MCF 10A (cell line): ENCODE measurements at regions not wholly inside any gene's neighbourhood (a gene's known extent, or its start where the extent isn't known, plus 50 kb on each side); places are given as distances from the start of the nearest gene placed in this dataset.

Experiments used
- BruUV-seq: library from RNA; stranded (reverse); fragments of 400-500 nt; replicated peaks from 2 replicates; lab custom pipeline; 2021; lab: Mats Ljungman, UMichigan
- CTCF ChIA-PET: fragments of 300-600 bp; sonication (Branson Sonifier 250); formaldehyde crosslinking; extraction: SDS; loops from one replicate; lab custom pipeline; 2021; ENCODE audit warnings: antibody characterized with exemption, inconsistent platforms; lab: Yijun Ruan, JAX
- POLR2A ChIA-PET: fragments of 300-600, 350-650 bp; sonication (Branson Sonifier 250); formaldehyde crosslinking; extraction: SDS; loops from one replicate; lab custom pipeline; 2020; ENCODE audit warnings: antibody characterized with exemption, inconsistent platforms; lab: Yijun Ruan, JAX
- DNase-seq: peaks from one replicate; pipeline ENCODE4 v3.0.0-alpha.2; 2018; ENCODE audit not compliant: unreplicated experiment
- H3K27ac Mint-ChIP-seq: one replicate; pipeline ENCODE4 v1.8.0; 2022; ENCODE audit warnings: mild to moderate bottlenecking, low read depth, mixed read lengths; ENCODE audit not compliant: unreplicated experiment
- H3K27me3 Mint-ChIP-seq: one replicate; pipeline ENCODE4 v1.8.0; 2022; ENCODE audit warnings: mixed read lengths; ENCODE audit not compliant: insufficient read depth, unreplicated experiment
- H3K36me3 Mint-ChIP-seq: one replicate; pipeline ENCODE4 v1.8.0; 2022; ENCODE audit warnings: mild to moderate bottlenecking, moderate library complexity, mixed read lengths; ENCODE audit not compliant: insufficient read depth, unreplicated experiment
- H3K4me1 Mint-ChIP-seq: one replicate; pipeline ENCODE4 v1.8.0; 2022; ENCODE audit warnings: mixed read lengths; ENCODE audit not compliant: insufficient read depth, unreplicated experiment
- H3K4me3 Mint-ChIP-seq: one replicate; pipeline ENCODE4 v1.8.0; 2022; ENCODE audit warnings: mild to moderate bottlenecking, moderate library complexity, mixed read lengths; ENCODE audit not compliant: unreplicated experiment
- H3K9me3 Mint-ChIP-seq: one replicate; pipeline ENCODE4 v1.8.0; 2022; ENCODE audit warnings: mixed read lengths; ENCODE audit not compliant: unreplicated experiment
- intact Hi-C: fragments of 100-400 bp; cut with micrococcal nuclease; formaldehyde crosslinking; loops from 2 replicates; pipeline ENCODE4 v1.14.1; 2022
- TF ChIP-seq, protein P1 (sequence below): fragments of 200-600 bp; IDR thresholded peaks from one replicate; pipeline ENCODE4 v1.8.0; 2022; ENCODE audit warnings: antibody characterized with exemption, mild to moderate bottlenecking; ENCODE audit not compliant: unreplicated experiment

DNA sequence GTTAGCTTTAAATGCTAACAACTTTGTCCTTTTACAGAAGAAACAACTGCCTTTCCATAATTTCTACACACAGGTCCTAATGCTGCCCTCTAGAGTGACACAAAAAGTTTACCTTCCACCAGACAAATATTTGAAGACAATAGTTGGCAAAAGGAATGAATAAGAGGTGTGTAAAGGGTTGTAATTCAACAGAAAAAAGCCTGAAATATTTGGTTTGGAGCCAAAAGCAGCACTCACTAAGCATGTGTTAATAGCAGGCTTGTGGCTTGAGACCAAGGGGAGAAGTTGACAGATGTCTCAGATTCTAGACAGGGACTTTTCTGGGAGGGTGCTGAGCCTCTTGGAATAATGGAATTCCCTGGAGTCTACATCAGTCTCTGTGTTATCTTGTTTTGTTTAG lies 156.2 kb upstream of the GALNT17 start:
- intact Hi-C loops: no loop called here
- Mint-ChIP-seq H3K27me3 (no peaks in the 10 kb centered on the region), H3K27ac (no peak overlapping the region), H3K36me3 (no peaks in the 10 kb centered on the region), H3K4me1 (no peaks in the 10 kb centered on the region), H3K4me3 (no peak overlapping the region), H3K9me3 (peaks cover 32% of the 10 kb centered on the region)
- BruUV-seq: no TSS peak
- ChIA-PET CTCF (interaction anchor here (0.9 kb wide), 1 partner anchor 1156 kb away, joined by 4 read pairs; no protein-coding TSS in a partner anchor), POLR2A (no interaction called here)
- TF ChIP-seq, protein P1, sequence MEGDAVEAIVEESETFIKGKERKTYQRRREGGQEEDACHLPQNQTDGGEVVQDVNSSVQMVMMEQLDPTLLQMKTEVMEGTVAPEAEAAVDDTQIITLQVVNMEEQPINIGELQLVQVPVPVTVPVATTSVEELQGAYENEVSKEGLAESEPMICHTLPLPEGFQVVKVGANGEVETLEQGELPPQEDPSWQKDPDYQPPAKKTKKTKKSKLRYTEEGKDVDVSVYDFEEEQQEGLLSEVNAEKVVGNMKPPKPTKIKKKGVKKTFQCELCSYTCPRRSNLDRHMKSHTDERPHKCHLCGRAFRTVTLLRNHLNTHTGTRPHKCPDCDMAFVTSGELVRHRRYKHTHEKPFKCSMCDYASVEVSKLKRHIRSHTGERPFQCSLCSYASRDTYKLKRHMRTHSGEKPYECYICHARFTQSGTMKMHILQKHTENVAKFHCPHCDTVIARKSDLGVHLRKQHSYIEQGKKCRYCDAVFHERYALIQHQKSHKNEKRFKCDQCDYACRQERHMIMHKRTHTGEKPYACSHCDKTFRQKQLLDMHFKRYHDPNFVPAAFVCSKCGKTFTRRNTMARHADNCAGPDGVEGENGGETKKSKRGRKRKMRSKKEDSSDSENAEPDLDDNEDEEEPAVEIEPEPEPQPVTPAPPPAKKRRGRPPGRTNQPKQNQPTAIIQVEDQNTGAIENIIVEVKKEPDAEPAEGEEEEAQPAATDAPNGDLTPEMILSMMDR: no peak
- DNase-seq: no peak

DNA sequence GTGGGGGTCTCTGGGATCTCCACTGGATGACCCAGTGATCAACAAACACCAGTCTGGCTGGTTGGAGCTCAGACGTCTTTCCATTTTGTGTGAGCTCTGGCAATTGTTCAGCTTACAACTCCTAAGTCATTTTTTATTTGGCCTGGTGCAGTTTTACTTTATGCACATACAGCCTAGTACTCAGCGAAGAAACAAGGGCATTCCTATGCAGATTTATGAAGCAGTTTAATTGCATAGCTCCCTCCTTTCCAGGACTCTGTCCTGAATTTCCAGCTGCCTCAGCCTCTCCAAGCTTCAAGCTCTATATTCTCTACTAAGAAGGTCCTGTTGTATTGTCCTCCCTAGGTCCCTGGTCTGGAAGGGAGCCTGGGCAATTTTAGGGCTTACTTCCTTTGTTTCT lies 145.6 kb upstream of the GALNT17 start:
- TF ChIP-seq, protein P1: no peak
- Mint-ChIP-seq H3K27me3 (no peaks in the 10 kb centered on the region), H3K4me1 (no peaks in the 10 kb centered on the region), H3K36me3 (no peaks in the 10 kb centered on the region), H3K27ac (no peak overlapping the region), H3K9me3 (peaks cover 39% of the 10 kb centered on the region), H3K4me3 (no peak overlapping the region)
- CTCF ChIA-PET: interaction anchor here (0.6 kb wide), 1 partner anchor 44 kb away, joined by 3 read pairs; no protein-coding TSS in a partner anchor
- BruUV-seq: no TSS peak
- POLR2A ChIA-PET: interaction anchor here (0.6 kb wide), 1 partner anchor 21 kb away, joined by 3 read pairs; no protein-coding TSS in a partner anchor
- DNase-seq: no peak
- intact Hi-C loops: no loop called here

DNA sequence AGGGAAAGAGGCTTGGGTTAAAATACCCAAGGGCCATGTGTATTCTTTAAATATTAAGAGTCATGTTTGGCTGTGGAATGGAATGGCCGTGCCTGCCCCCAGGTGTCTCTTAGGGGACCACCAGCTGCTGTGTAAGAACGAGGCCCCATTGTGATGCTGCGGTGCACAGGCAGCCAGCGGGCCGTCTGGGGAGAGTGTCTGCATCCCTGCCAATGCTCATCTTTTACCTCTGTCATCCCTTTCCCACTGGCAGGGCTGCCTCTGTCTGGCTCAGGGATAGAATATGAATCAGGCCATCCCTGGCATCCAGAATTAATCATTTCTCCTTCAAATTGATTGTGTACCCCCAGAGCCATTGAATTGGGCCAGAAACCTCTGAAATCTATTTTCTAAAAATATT lies 137.8 kb upstream of the GALNT17 start:
- intact Hi-C loops: no loop called here
- no TSS peak for BruUV-seq
- Mint-ChIP-seq H3K4me3 (no peak overlapping the region), H3K27ac (no peak overlapping the region), H3K36me3 (no peaks in the 10 kb centered on the region), H3K4me1 (no peaks in the 10 kb centered on the region), H3K27me3 (no peaks in the 10 kb centered on the region), H3K9me3 (peaks cover 55% of the 10 kb centered on the region)
- TF ChIP-seq, protein P1: no peak
- ChIA-PET POLR2A (no interaction called here), CTCF (no interaction called here)
- DNase-seq: no peak

DNA sequence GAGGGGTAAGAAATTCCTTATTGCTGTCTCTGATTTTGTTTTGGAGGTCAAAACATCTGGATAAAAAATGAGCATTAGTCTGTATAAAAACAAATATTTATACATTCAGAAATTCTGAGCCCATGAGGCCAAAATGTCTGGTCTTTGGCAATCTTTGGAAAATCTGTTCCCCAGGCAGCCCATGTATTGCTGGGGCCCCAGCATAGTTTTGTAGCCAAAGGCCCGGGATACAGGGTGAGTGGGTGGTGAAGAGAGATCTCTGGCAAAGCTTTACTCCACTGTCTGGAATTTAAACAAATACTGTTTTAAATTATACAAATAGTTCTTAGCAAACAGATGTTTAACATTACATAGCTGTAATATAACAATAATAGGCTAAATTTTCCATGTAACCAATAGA lies 134.7 kb upstream of the GALNT17 start:
- H3K27ac Mint-ChIP-seq: no peak overlapping the region
- no TSS peak for BruUV-seq
- H3K4me3 Mint-ChIP-seq: no peak overlapping the region
- POLR2A ChIA-PET: no interaction called here
- no peaks in the 10 kb centered on the region for H3K27me3 Mint-ChIP-seq
- no peaks in the 10 kb centered on the region for H3K4me1 Mint-ChIP-seq
- H3K9me3 Mint-ChIP-seq: peaks cover 43% of the 10 kb centered on the region
- DNase-seq: no peak
- H3K36me3 Mint-ChIP-seq: no peaks in the 10 kb centered on the region
- intact Hi-C loops: no loop called here
- TF ChIP-seq, protein P1: no peak
- CTCF ChIA-PET: no interaction called here
